Astrocyte (in vitro differentiated cells and primary cell): ENCODE measurements at regions not wholly inside any gene's neighbourhood (a gene's known extent, or its start where the extent isn't known, plus 50 kb on each side); places are given as distances from the start of the nearest gene placed in this dataset.

Experiments
- DNase-seq: peaks from one replicate; pipeline ENCODE4 v3.0.0-alpha.2; 2010; ENCODE audit warnings: low read depth
- FAIRE-seq: peaks from 2 replicates; lab custom pipeline; 2011; peaks lifted over from hg19 to GRCh38; lab: Jason Lieb, UNC
- H2AFZ ChIP-seq: 2 replicates; pipeline ENCODE4 v1.6.0; 2012; ENCODE audit warnings: low read depth, low read length, inconsistent platforms
- H3K27ac ChIP-seq: 2 replicates; pipeline ENCODE4 v1.5.1; 2011; ENCODE audit warnings: low read depth, low read length, inconsistent platforms
- H3K27me3 ChIP-seq: 2 replicates; pipeline ENCODE4 v1.6.0; 2011; ENCODE audit warnings: low read length, inconsistent platforms; ENCODE audit not compliant: insufficient read depth
- H3K36me3 ChIP-seq: 2 replicates; pipeline ENCODE4 v1.5.1; 2011; ENCODE audit warnings: low read length, inconsistent platforms; ENCODE audit not compliant: insufficient read depth
- H3K4me1 ChIP-seq: 2 replicates; pipeline ENCODE4 v1.5.1; 2011; ENCODE audit warnings: low read length, inconsistent platforms; ENCODE audit not compliant: insufficient read depth
- H3K4me2 ChIP-seq: 2 replicates; pipeline ENCODE4 v1.6.0; 2012; ENCODE audit warnings: low read length, inconsistent platforms
- H3K4me3 ChIP-seq: 2 replicates; pipeline ENCODE4 v1.5.1; 2011; ENCODE audit warnings: low read depth, mild to moderate bottlenecking, low read length, inconsistent platforms; ENCODE audit not compliant: insufficient read depth
- H3K79me2 ChIP-seq: 2 replicates; pipeline ENCODE4 v1.6.0; 2012; ENCODE audit warnings: mild to moderate bottlenecking, low read length, inconsistent platforms; ENCODE audit not compliant: insufficient read depth
- H3K9ac ChIP-seq: 2 replicates; pipeline ENCODE4 v1.6.0; 2012; ENCODE audit warnings: mild to moderate bottlenecking, low read length, inconsistent platforms
- H3K9me3 ChIP-seq: 2 replicates; pipeline ENCODE4 v1.5.1; 2012; ENCODE audit warnings: low read depth, mild to moderate bottlenecking, low read length, inconsistent platforms; ENCODE audit not compliant: insufficient read depth
- H4K20me1 ChIP-seq: 2 replicates; pipeline ENCODE4 v1.6.0; 2012; ENCODE audit warnings: low read length, inconsistent platforms; ENCODE audit not compliant: insufficient read depth
- H3K27ac Mint-ChIP-seq: one replicate; pipeline ENCODE4 v1.8.0; 2021; ENCODE audit warnings: mild to moderate bottlenecking, mixed read lengths; ENCODE audit not compliant: unreplicated experiment
- H3K27me3 Mint-ChIP-seq: one replicate; pipeline ENCODE4 v1.8.0; 2021; ENCODE audit warnings: low read depth, mixed read lengths; ENCODE audit not compliant: unreplicated experiment
- H3K36me3 Mint-ChIP-seq: one replicate; pipeline ENCODE4 v1.8.0; 2021; ENCODE audit warnings: low read depth, mixed read lengths; ENCODE audit not compliant: unreplicated experiment
- H3K4me1 Mint-ChIP-seq: one replicate; pipeline ENCODE4 v1.8.0; 2021; ENCODE audit warnings: low read depth, mixed read lengths; ENCODE audit not compliant: unreplicated experiment
- H3K4me3 Mint-ChIP-seq: one replicate; pipeline ENCODE4 v1.8.0; 2021; ENCODE audit warnings: mild to moderate bottlenecking, moderate library complexity, mixed read lengths; ENCODE audit not compliant: unreplicated experiment
- H3K9me3 Mint-ChIP-seq: one replicate; pipeline ENCODE4 v1.8.0; 2021; ENCODE audit warnings: mild to moderate bottlenecking, mixed read lengths; ENCODE audit not compliant: unreplicated experiment
- EZH2 ChIP-seq: IDR thresholded peaks from 2 replicates; pipeline ENCODE4 v1.6.1; 2012; ENCODE audit warnings: mild to moderate bottlenecking, low read length, inconsistent platforms; ENCODE audit not compliant: insufficient read depth
- TF ChIP-seq, protein P1 (sequence below): IDR thresholded peaks from 2 replicates; pipeline ENCODE4 v1.5.1; 2011; ENCODE audit warnings: low read depth, mild to moderate bottlenecking, inconsistent platforms, low read length, moderate library complexity; ENCODE audit not compliant: insufficient read depth

DNA sequence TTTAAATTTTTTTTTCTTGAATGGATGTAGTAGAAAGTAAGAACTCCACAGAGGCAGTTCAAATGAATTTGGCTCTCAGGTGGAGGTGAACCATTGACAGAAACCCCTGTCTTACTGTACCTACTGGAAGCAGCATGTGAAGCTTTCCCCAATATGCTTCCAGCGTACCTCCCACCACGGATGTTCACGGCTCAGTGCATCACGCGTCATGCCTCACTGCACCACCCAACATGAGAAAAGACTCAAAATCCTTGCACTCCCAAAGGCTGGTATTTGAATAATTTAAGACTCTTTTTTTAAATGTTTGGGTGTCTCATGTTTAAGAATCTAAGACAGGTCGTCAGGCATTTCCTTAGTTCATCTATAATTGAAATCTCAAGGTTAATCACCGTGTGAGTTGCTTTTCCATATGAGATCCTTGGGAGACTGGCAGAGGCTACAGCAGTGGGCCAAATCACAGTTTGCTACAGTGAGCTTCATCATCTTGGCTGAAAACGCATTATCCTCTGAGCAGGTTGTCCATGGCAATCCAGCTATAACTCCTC is 846.4 kb downstream of the DCDC2C start:
- Mint-ChIP-seq H3K4me1 (no peaks in the 10 kb centered on the region), H3K36me3 (no peaks in the 10 kb centered on the region), H3K4me3 (no peak overlapping the region), H3K27ac (no peak overlapping the region), H3K27me3 (no peaks in the 10 kb centered on the region), H3K9me3 (no peaks in the 10 kb centered on the region)
- Histone ChIP-seq H2AFZ (no peak overlapping the region), H3K4me1 (no peaks in the 10 kb centered on the region), H3K27ac (no peak overlapping the region), H3K79me2 (no peaks in the 10 kb centered on the region), H3K36me3 (no peaks in the 10 kb centered on the region), H3K9me3 (peaks cover 3% of the 10 kb centered on the region), H3K9ac (no peak overlapping the region), H4K20me1 (no peaks in the 10 kb centered on the region), H3K27me3 (no peaks in the 10 kb centered on the region), H3K4me3 (no peak overlapping the region), H3K4me2 (no peak overlapping the region)
- FAIRE-seq (no peak), DNase-seq (no peak)
- TF ChIP-seq, protein P1, sequence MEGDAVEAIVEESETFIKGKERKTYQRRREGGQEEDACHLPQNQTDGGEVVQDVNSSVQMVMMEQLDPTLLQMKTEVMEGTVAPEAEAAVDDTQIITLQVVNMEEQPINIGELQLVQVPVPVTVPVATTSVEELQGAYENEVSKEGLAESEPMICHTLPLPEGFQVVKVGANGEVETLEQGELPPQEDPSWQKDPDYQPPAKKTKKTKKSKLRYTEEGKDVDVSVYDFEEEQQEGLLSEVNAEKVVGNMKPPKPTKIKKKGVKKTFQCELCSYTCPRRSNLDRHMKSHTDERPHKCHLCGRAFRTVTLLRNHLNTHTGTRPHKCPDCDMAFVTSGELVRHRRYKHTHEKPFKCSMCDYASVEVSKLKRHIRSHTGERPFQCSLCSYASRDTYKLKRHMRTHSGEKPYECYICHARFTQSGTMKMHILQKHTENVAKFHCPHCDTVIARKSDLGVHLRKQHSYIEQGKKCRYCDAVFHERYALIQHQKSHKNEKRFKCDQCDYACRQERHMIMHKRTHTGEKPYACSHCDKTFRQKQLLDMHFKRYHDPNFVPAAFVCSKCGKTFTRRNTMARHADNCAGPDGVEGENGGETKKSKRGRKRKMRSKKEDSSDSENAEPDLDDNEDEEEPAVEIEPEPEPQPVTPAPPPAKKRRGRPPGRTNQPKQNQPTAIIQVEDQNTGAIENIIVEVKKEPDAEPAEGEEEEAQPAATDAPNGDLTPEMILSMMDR: no peak
- TF ChIP-seq EZH2: no peak

DNA sequence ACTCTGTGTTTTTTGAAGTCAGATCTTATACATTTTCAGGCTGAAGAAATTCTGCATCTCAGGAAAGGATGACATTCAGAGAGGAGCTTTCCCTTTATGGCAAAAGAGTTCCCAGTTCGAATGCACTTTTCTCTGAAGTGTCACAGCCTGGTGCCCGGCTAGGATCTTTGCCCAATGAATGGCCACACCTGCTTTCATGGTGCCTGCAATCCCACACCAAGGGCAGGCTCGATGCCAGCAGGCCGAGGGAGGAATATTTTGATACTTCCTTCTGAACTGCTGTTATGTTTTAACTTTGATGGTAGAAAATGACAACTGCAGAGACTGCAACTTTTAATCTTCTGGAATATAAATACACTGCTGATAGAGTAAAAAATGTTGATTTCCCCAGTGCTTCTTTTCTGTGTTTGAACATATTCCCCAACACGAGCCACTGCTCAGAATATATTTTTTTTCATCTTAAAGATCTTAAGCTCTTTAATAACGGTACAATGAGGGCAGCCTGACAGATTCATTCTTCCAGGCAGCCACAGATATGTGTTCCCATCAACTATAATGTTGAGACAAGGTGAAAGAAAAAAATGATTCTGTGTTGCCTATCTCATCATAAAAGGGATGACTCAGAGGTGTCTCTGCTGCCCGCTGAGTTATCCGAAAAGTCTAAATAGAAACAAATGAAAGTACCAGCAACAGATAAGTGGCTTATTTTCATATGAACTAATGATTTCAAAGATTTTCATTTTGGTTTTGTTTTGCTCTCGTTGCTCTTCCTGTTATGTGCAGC is 848.5 kb downstream of the DCDC2C start:
- Histone ChIP-seq H3K27ac (no peak overlapping the region), H3K36me3 (no peaks in the 10 kb centered on the region), H3K79me2 (no peaks in the 10 kb centered on the region), H2AFZ (no peak overlapping the region), H3K4me1 (peaks cover 4% of the 10 kb centered on the region), H4K20me1 (no peaks in the 10 kb centered on the region), H3K9ac (no peak overlapping the region), H3K4me3 (no peak overlapping the region), H3K9me3 (peaks cover 3% of the 10 kb centered on the region), H3K27me3 (no peaks in the 10 kb centered on the region), H3K4me2 (no peak overlapping the region)
- peaks cover 2% of the 10 kb centered on the region for H3K4me1 Mint-ChIP-seq
- no peak overlapping the region for H3K27ac Mint-ChIP-seq
- TF ChIP-seq, protein P1: no peak
- no peak for TF ChIP-seq EZH2
- DNase-seq (no peak), FAIRE-seq (no peak)
- no peaks in the 10 kb centered on the region for H3K36me3 Mint-ChIP-seq
- H3K27me3 Mint-ChIP-seq: no peaks in the 10 kb centered on the region
- no peaks in the 10 kb centered on the region for H3K9me3 Mint-ChIP-seq
- no peak overlapping the region for H3K4me3 Mint-ChIP-seq

DNA sequence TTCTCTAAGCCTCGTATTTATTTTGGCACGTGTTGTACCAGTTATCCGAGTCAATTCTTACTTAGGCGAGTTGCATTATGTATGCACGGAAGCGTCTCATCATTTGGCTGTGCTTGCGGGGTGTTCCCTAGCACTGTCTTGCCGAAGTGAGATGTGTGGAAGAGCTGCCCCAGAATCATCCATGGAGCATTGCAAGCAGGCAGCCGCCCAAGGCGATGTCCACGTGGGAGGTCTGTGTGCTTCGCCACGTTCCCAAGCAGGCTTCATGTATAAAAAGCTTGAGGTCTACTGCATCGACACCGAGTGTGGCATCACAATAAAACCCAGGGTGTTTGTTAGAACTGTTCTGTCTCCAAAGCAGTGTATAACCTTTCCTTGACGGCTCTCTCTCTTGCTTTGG is 849.9 kb downstream of the DCDC2C start:
- H3K79me2 ChIP-seq: no peaks in the 10 kb centered on the region
- H3K4me1 ChIP-seq: peaks cover 4% of the 10 kb centered on the region
- H3K9me3 ChIP-seq: peaks cover 3% of the 10 kb centered on the region
- no peaks in the 10 kb centered on the region for H3K27me3 ChIP-seq
- Mint-ChIP-seq H3K9me3 (no peaks in the 10 kb centered on the region), H3K4me3 (no peak overlapping the region), H3K27me3 (no peaks in the 10 kb centered on the region), H3K36me3 (no peaks in the 10 kb centered on the region), H3K27ac (no peak overlapping the region), H3K4me1 (peaks cover 2% of the 10 kb centered on the region)
- no peak overlapping the region for H2AFZ ChIP-seq
- DNase-seq (no peak), FAIRE-seq (no peak)
- H3K4me3 ChIP-seq: no peak overlapping the region
- H3K4me2 ChIP-seq: no peak overlapping the region
- H4K20me1 ChIP-seq: no peaks in the 10 kb centered on the region
- TF ChIP-seq EZH2: no peak
- TF ChIP-seq, protein P1: no peak
- H3K27ac ChIP-seq: no peak overlapping the region
- H3K9ac ChIP-seq: no peak overlapping the region
- H3K36me3 ChIP-seq: no peaks in the 10 kb centered on the region
